ENCODE measurements at regions not wholly inside any gene's neighbourhood (a gene's known extent, or its start where the extent isn't known, plus 50 kb on each side); places are given as distances from the start of the nearest gene placed in this dataset.

- H3K36me3 Mint-ChIP-seq (ENCODE audit: insufficient read depth, unreplicated experiment): no peaks in the 10 kb centered on the region
- intact Hi-C loops (cut with micrococcal nuclease): no loop called here
- H3K27ac Mint-ChIP-seq (ENCODE audit: low read depth, unreplicated experiment): no peak overlapping the region
- ChIA-PET POLR2A (interaction anchor here (1.0 kb wide), 1 partner anchor 16 kb away, joined by 3 read pairs; no protein-coding TSS in a partner anchor), CTCF (interaction anchor here (0.6 to 2.9 kb wide), 6 partner anchors 20 to 610 kb away, joined by 3 to 10 read pairs (median 4); no protein-coding TSS in a partner anchor)
- H3K27me3 Mint-ChIP-seq (ENCODE audit: insufficient read depth, unreplicated experiment): no peaks in the 10 kb centered on the region
- DNase-seq (ENCODE audit: unreplicated experiment): peak; percentile 33
- H3K4me3 Mint-ChIP-seq (ENCODE audit: unreplicated experiment): no peak overlapping the region
- H3K4me1 Mint-ChIP-seq (ENCODE audit: insufficient read depth, unreplicated experiment): peaks cover 6% of the 10 kb centered on the region
- TF ChIP-seq CTCF (IDR thresholded peaks at IDR 0.05; ENCODE audit: unreplicated experiment): no peak
- no peaks in the 10 kb centered on the region for H3K9me3 Mint-ChIP-seq (ENCODE audit: unreplicated experiment)
- no TSS peak for BruUV-seq (replicated peaks)
Observed at GRCh38 chr20:20894753-20895152, 182.3 kb upstream of the RALGAPA2 start.

GRCh38 chr20:20894280-20894679 is 181.8 kb upstream of the RALGAPA2 start:
- POLR2A ChIA-PET: interaction anchor here (1.0 kb wide), 1 partner anchor 16 kb away, joined by 3 read pairs; no protein-coding TSS in a partner anchor

GRCh38 chr20:20892328-20892727 is 179.9 kb upstream of the RALGAPA2 start:
- no peaks in the 10 kb centered on the region for H3K27me3 Mint-ChIP-seq (ENCODE audit: insufficient read depth, unreplicated experiment)
- H3K9me3 Mint-ChIP-seq (ENCODE audit: unreplicated experiment): no peaks in the 10 kb centered on the region
- intact Hi-C loops (cut with micrococcal nuclease): no loop called here
- H3K4me1 Mint-ChIP-seq (ENCODE audit: insufficient read depth, unreplicated experiment): peaks cover 6% of the 10 kb centered on the region
- DNase-seq (ENCODE audit: unreplicated experiment): no peak
- POLR2A ChIA-PET: no interaction called here
- no TSS peak for BruUV-seq (replicated peaks)
- no peak overlapping the region for H3K4me3 Mint-ChIP-seq (ENCODE audit: unreplicated experiment)
- CTCF ChIA-PET: interaction anchor here (0.5 to 2.9 kb wide), 3 partner anchors 28 to 211 kb away, joined by 3 to 10 read pairs (median 4); no protein-coding TSS in a partner anchor
- no peak overlapping the region for H3K27ac Mint-ChIP-seq (ENCODE audit: low read depth, unreplicated experiment)
- H3K36me3 Mint-ChIP-seq (ENCODE audit: insufficient read depth, unreplicated experiment): no peaks in the 10 kb centered on the region
- TF ChIP-seq CTCF (IDR thresholded peaks at IDR 0.05; ENCODE audit: unreplicated experiment): no peak

More at GRCh38 chr20:20894280-20894679, 181.8 kb upstream of the RALGAPA2 start:
- no TSS peak for BruUV-seq (replicated peaks)
- intact Hi-C loops (cut with micrococcal nuclease): no loop called here
- TF ChIP-seq CTCF (IDR thresholded peaks at IDR 0.05; ENCODE audit: unreplicated experiment): no peak
- Mint-ChIP-seq H3K4me3 (ENCODE audit: unreplicated experiment) (no peak overlapping the region), H3K36me3 (ENCODE audit: insufficient read depth, unreplicated experiment) (no peaks in the 10 kb centered on the region), H3K27ac (ENCODE audit: low read depth, unreplicated experiment) (no peak overlapping the region), H3K27me3 (ENCODE audit: insufficient read depth, unreplicated experiment) (no peaks in the 10 kb centered on the region), H3K4me1 (ENCODE audit: insufficient read depth, unreplicated experiment) (peaks cover 6% of the 10 kb centered on the region), H3K9me3 (ENCODE audit: unreplicated experiment) (no peaks in the 10 kb centered on the region)
- CTCF ChIA-PET: interaction anchor here (0.6 to 2.9 kb wide), 6 partner anchors 26 to 721 kb away, joined by 3 to 10 read pairs (median 4); no protein-coding TSS in a partner anchor
- peak; percentile 5 for DNase-seq (ENCODE audit: unreplicated experiment)

- ChIA-PET CTCF (interaction anchor here (0.6 to 1.2 kb wide), 2 partner anchors 30 to 345 kb away, joined by 3 read pairs; no protein-coding TSS in a partner anchor), POLR2A (interaction anchor here (0.7 kb wide), 1 partner anchor 7 kb away, joined by 3 read pairs; no protein-coding TSS in a partner anchor)
- Mint-ChIP-seq H3K27me3 (ENCODE audit: insufficient read depth, unreplicated experiment) (no peaks in the 10 kb centered on the region), H3K4me3 (ENCODE audit: unreplicated experiment) (no peak overlapping the region), H3K9me3 (ENCODE audit: unreplicated experiment) (no peaks in the 10 kb centered on the region), H3K36me3 (ENCODE audit: insufficient read depth, unreplicated experiment) (no peaks in the 10 kb centered on the region), H3K27ac (ENCODE audit: low read depth, unreplicated experiment) (no peak overlapping the region), H3K4me1 (ENCODE audit: insufficient read depth, unreplicated experiment) (peaks cover 6% of the 10 kb centered on the region)
- no peak for TF ChIP-seq CTCF (IDR thresholded peaks at IDR 0.05; ENCODE audit: unreplicated experiment)
- BruUV-seq (replicated peaks): no TSS peak
- intact Hi-C loops (cut with micrococcal nuclease): no loop called here
- no peak for DNase-seq (ENCODE audit: unreplicated experiment)
Observed at GRCh38 chr20:20890751-20891150, 178.3 kb upstream of the RALGAPA2 start.
